Stimulated activated effector memory CD8-positive, alpha-beta T cell treated with anti-CD3 and anti-CD28 coated beads, Interleukin-12 subunit alpha, Interleukin-12 subunit beta, amount 100 ng/mL, for 72 hours (primary cell): ENCODE measurements at regions not wholly inside any gene's neighbourhood (a gene's known extent, or its start where the extent isn't known, plus 50 kb on each side); places are given as distances from the start of the nearest gene placed in this dataset.
A peak's percentile ranks its signal among the peaks of the same experiment; 100 is the strongest.

Source experiments
- ATAC-seq: fragments of 150-1000 bp; cut with Tn5 transposase; 2 replicates; pipeline ENCODE4 v1.10.0; 2021
- DNase-seq, 2 donors: peaks; one replicate each; pipeline ENCODE4 v3.0.0; 2021 to 2022; ENCODE audit warnings: low spot score in 2 of 2
- H3K27ac Mint-ChIP-seq: one replicate; pipeline ENCODE4 v1.8.0; 2022; ENCODE audit warnings: mild to moderate bottlenecking, mixed read lengths
- H3K36me3 Mint-ChIP-seq: one replicate; pipeline ENCODE4 v1.8.0; 2022; ENCODE audit warnings: mild to moderate bottlenecking, mixed read lengths
- H3K4me1 Mint-ChIP-seq: one replicate; pipeline ENCODE4 v1.8.0; 2022; ENCODE audit warnings: mixed read lengths
- H3K4me3 Mint-ChIP-seq: one replicate; pipeline ENCODE4 v1.8.0; 2022; ENCODE audit warnings: mild to moderate bottlenecking, mixed read lengths
- H3K9me3 Mint-ChIP-seq: one replicate; pipeline ENCODE4 v1.8.0; 2022; ENCODE audit warnings: mixed read lengths

DNA sequence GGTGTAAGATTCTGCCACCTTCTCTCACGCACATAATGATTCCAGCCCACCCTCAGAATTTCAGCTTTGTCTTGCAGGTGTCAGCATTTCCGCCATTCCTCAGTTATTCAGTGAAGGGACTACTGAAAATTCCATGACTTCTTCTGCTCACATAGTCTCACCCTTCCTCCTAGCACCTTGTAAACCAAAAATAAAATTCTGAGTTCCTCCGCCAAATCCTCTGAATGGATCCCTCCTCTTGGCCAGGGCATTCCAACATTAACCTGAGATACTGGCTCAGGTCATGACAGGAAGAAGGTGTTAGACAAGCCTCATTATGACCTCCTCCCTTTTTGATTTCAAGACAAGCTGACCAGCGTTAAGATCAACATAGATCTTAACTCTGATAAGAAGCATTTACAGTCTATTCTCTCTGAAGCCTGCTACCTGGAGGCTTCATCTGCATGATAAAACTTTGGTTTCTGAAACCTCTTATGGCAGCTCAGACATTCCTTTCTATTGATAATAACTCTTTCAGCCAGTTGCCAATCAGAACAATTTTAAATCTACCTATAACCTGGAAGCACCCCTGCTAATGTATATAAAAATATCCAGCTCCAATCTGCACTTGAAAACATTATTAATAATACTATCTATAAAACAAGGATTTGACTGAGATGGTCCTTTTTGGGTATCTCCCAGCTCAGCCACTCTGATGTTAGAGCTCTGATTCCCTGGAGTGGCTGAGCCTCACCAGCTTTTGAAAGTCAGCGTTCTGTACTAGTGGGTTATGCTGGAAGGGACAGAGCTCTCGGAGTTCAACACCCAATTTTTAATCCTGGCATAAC lies 136.4 kb upstream of the APCDD1 start:
- DNase-seq (no peak), ATAC-seq (no peak)
- no peak overlapping the region for H3K4me3 Mint-ChIP-seq
- H3K36me3 Mint-ChIP-seq: no peaks in the 10 kb centered on the region
- no peaks in the 10 kb centered on the region for H3K9me3 Mint-ChIP-seq
- H3K27ac Mint-ChIP-seq: no peak overlapping the region
- H3K4me1 Mint-ChIP-seq: no peaks in the 10 kb centered on the region

DNA sequence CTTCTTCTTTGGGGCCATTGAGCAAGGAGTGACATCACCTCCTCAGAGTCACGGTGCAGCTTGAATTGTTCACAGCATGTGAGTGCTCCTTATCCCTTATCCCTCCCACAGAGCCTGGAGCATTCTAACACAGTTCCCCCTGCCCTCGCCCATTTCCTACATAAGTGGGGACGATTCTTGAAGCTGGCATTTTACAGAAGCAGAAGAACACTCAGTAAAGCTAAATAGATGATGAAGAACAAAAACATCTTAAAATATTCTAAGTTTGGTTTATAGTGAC lies 135.8 kb upstream of the APCDD1 start:
- DNase-seq: no peak

DNA sequence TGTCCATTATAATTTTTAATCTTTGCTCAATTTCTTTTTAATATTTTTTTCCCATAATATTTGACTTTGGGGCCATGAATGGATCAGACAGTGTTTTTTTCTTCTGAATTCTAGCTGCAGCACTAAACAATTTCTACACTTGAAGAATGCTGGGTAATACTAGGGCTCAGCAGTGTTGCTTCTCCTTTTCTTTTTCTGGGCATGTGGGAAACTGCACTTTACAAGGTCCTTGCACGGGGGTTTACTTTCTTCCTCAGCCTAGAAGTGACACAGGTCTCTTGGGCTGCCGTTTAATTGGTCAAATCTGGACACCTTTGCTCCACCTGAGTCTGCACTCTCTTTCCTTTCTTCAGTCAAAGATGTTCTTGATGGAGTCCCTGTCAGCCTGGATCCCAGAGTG lies 135.4 kb upstream of the APCDD1 start:
- Mint-ChIP-seq H3K36me3 (no peaks in the 10 kb centered on the region), H3K4me3 (no peak overlapping the region), H3K9me3 (no peaks in the 10 kb centered on the region), H3K27ac (no peak overlapping the region), H3K4me1 (no peaks in the 10 kb centered on the region)
- DNase-seq (no peak), ATAC-seq (no peak)

More for the DNA sequence above, 135.8 kb upstream of the APCDD1 start:
- no peak for ATAC-seq
- Mint-ChIP-seq H3K4me3 (no peak overlapping the region), H3K4me1 (no peaks in the 10 kb centered on the region), H3K36me3 (no peaks in the 10 kb centered on the region), H3K9me3 (no peaks in the 10 kb centered on the region), H3K27ac (no peak overlapping the region)

DNA sequence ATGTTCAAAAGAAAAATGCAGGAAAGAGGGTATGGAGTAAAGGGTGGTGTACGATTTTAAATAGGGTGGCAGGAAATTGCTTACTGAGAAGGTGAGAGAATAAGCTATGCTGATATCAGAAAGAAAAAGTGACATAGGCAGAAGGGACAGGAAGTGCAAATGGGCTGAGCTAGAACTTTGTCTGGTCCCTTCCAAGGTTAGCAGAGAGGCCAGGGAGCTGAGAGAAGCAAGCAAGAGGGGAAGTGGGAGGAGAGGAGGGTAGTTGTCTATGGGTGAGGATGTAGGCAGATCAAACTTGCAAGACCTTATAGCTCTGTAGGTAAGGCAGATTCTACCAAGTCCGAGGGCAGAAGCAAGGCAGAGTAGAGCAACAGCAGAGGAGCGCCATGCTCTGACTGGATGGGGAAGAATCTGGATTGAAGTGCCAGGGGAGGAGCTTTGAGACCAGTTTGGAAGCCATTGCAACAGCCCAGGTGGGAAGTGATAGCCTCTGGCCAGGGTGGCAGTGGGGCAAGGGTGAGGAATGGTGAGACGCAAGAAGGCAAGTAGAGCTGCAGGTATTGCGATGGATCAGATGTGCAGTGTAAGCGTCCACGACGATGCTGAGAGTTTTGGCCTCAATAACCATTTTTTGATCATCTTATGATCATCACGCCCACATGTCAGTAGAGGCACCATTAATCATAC lies 134.4 kb upstream of the APCDD1 start:
- no peaks in the 10 kb centered on the region for H3K4me1 Mint-ChIP-seq
- no peaks in the 10 kb centered on the region for H3K36me3 Mint-ChIP-seq
- ATAC-seq: no peak
- DNase-seq: no peak
- H3K9me3 Mint-ChIP-seq: no peaks in the 10 kb centered on the region
- no peak overlapping the region for H3K4me3 Mint-ChIP-seq
- no peak overlapping the region for H3K27ac Mint-ChIP-seq

DNA sequence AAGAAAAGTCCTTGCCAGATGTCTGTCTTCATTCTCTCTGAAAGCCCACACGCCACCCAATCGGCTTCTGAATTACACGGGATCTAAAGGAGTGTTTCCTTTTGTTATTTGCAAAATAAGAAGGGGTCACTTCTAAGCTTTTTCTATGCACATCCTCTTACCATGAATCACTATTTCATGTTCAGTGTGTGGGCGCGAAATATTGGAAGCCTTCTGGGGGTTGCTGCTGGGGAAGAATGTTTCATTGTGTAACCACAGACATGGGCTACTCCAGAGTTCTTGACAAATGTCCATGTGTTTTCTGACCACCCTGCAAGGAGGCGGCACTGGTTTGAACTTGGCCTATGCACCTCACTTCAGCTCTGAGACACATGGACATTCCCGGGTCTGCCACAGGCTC lies 133.6 kb upstream of the APCDD1 start:
- no peaks in the 10 kb centered on the region for H3K36me3 Mint-ChIP-seq
- H3K27ac Mint-ChIP-seq: no peak overlapping the region
- H3K4me1 Mint-ChIP-seq: no peaks in the 10 kb centered on the region
- H3K4me3 Mint-ChIP-seq: no peak overlapping the region
- no peaks in the 10 kb centered on the region for H3K9me3 Mint-ChIP-seq
- ATAC-seq: no peak
- no peak for DNase-seq

DNA sequence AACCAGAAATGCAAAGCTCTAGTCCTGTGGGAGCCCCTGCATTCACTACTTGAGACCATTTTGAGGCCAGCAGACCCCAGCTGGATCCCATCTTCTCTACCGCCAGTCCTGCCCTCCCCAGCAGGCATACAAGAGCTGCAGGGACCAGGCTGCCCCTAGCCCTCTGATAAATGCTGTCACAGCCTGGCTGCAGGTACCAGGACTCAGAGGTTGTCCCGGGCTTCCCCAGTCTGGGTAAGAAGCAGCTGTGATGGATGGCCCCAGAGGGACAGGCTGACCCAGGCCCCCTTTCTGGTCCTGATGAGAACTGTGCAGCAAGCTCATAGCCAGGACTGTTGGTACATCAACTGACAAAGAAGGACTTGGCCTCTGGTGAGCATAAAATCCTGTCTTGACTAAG lies 132.9 kb upstream of the APCDD1 start:
- peak; percentile 37 for ATAC-seq
- Mint-ChIP-seq H3K4me3 (no peak overlapping the region), H3K36me3 (no peaks in the 10 kb centered on the region), H3K4me1 (no peaks in the 10 kb centered on the region), H3K27ac (no peak overlapping the region), H3K9me3 (no peaks in the 10 kb centered on the region)
- DNase-seq: no peak

DNA sequence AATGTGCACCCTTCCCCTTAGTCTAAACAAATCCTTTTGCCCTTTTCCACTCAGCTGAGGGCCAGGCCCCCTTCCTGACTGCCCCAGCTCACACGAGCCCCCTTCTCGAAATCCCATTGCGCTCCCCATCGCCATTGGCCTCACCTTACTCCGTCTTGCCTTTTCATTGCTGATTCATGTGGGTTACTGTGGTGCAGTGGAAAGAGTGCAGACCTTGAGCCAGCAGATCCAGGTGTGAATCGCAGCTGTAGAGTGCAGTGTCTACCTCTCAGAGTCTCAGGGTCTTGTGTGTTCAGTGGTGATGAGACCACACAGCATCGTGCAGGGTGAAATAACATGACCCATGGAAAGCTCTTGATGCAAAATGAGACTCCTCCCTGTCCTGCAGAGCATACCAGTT lies 132.4 kb upstream of the APCDD1 start:
- Mint-ChIP-seq H3K27ac (no peak overlapping the region), H3K36me3 (no peaks in the 10 kb centered on the region), H3K4me1 (no peaks in the 10 kb centered on the region), H3K4me3 (no peak overlapping the region), H3K9me3 (no peaks in the 10 kb centered on the region)
- no peak for ATAC-seq
- no peak for DNase-seq

DNA sequence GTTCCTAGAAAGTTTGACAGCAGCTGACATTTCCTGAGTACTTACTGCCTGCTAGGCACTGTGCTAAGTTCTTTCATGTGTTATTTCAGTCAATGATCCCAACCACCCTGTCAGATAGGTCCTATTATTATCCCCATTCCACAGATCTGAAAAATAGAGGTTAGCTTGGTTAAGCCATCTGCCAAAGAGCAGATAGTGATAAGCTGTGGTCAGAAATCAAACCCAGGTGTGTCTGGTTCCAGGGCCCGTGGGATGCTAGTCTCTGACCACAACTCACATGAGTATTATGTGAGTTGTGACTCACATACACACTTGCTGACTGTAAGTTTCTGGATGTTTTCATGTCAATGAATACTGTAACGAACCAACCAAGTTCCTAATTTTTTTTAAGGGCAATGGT lies 132.0 kb upstream of the APCDD1 start:
- no peak overlapping the region for H3K4me3 Mint-ChIP-seq
- H3K4me1 Mint-ChIP-seq: no peaks in the 10 kb centered on the region
- H3K27ac Mint-ChIP-seq: no peak overlapping the region
- DNase-seq (no peak), ATAC-seq (no peak)
- no peaks in the 10 kb centered on the region for H3K9me3 Mint-ChIP-seq
- no peaks in the 10 kb centered on the region for H3K36me3 Mint-ChIP-seq

DNA sequence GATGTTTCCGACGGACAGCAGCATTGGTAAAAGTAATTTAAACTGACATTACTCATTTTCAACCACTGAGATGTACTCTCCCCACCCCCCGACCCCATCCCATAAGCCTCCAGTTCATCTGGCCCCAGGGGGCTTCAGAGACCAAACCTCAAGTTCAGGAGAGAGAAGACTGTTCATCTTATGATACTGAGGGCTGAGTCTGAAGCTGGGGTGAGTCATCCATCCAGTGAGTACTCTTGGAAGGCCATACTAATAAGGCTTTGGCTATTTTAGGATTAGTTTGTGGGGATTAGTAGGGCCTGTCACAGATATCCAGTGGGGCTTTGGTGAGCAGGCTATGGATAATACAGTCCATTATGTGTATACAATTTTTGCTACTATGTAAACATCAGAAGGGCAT lies 125.3 kb upstream of the APCDD1 start:
- Mint-ChIP-seq H3K27ac (no peak overlapping the region), H3K4me3 (no peak overlapping the region), H3K36me3 (no peaks in the 10 kb centered on the region), H3K9me3 (peaks cover 2% of the 10 kb centered on the region), H3K4me1 (no peaks in the 10 kb centered on the region)
- DNase-seq (no peak), ATAC-seq (no peak)

DNA sequence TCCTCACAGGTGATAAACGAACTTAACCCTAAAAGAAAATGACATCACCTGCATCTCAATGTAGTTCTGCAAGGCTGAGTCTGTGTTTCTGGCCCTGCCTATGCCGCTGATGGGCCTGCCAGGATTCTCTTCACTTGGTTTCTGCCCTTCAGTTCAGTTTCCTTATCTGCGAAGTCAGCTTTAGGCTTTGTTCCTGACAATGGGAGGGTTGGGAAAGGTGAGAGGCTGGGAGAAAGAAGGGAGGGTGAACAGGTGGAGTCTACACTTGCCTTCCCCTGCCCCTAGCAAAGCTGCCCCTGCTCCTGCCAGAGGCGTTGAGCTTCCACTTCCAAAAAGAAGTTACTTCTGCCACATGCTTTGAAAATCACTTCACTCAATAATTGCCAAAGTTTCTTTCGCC lies 124.0 kb upstream of the APCDD1 start:
- Mint-ChIP-seq H3K36me3 (no peaks in the 10 kb centered on the region), H3K4me1 (no peaks in the 10 kb centered on the region), H3K9me3 (peaks cover 2% of the 10 kb centered on the region), H3K4me3 (no peak overlapping the region), H3K27ac (no peak overlapping the region)
- DNase-seq (no peak), ATAC-seq (no peak)

DNA sequence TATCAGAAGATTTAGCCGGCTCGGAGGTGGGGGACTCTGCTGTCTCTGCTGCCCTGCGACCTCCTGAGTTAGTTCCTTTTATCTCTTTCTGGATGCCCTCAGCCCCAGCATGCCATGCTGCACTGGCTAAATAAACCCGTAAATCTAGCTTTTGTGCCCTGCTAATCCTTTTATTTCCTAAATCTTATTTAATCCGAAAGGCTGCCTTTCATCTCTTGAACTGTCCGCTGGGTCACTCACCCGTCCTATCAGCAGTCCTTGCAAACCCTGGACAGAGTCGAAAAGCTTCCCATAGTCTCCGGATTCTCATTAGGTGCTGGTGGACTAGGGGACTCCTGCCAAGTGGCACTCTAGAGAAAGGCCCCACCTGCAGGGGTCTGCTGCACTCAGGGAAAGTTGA lies 122.0 kb upstream of the APCDD1 start:
- no peak for DNase-seq
- Mint-ChIP-seq H3K4me1 (no peaks in the 10 kb centered on the region), H3K27ac (no peak overlapping the region), H3K36me3 (no peaks in the 10 kb centered on the region), H3K9me3 (peaks cover 2% of the 10 kb centered on the region), H3K4me3 (no peak overlapping the region)
- ATAC-seq: no peak

DNA sequence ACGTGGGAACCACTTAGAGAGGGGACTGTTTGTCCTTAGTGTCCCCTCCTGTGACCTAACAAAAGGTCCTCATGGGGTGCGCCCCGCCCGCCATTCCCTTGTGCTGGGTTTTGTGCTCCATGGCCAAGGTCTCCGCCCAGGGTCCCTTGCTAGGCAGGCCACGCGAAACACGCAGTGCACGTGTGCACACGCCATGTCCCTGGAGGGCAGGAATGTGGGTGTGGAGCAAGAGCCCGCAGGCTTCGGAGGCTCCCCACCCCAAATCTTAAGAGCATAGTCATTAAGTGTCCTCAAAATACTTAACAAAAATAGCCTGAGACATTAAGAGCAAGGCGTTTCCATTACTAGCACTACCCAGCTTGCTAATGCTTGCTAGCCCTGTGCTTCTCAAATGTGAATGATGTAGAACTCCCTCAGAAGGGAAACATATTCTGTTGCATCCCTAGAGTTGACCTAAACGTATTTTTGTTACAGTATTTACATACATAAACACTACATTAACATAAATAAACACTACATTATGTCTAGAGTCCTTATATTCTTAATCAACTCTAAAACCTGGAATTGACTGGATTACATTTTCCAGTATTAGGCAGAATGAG lies 117.6 kb upstream of the APCDD1 start:
- H3K4me3 Mint-ChIP-seq: no peak overlapping the region
- DNase-seq (no peak), ATAC-seq (no peak)
- no peaks in the 10 kb centered on the region for H3K4me1 Mint-ChIP-seq
- no peak overlapping the region for H3K27ac Mint-ChIP-seq
- peaks cover 2% of the 10 kb centered on the region for H3K9me3 Mint-ChIP-seq
- no peaks in the 10 kb centered on the region for H3K36me3 Mint-ChIP-seq

DNA sequence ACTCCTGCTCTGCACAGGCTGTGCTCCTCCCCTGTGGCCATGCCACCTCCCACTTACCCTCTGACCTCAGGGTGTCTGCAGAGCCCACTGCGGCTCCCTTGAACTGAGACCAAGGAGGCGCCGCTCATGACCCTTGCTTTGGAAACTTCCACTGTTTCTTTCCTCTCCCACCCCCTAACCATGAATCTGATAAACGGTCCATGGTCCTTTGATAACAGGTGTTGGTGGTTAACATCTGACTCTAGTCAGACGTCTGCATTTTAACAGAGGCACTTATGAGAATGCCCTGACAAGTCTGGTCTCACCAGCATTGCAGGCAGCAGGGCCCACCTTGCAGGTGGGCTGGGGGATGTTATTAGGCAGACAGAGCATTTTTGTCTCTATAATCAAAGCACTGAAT lies 113.6 kb upstream of the APCDD1 start:
- Mint-ChIP-seq H3K9me3 (no peaks in the 10 kb centered on the region), H3K4me1 (no peaks in the 10 kb centered on the region), H3K36me3 (no peaks in the 10 kb centered on the region), H3K27ac (no peak overlapping the region), H3K4me3 (no peak overlapping the region)
- no peak for DNase-seq
- peak; percentile 12 for ATAC-seq

DNA sequence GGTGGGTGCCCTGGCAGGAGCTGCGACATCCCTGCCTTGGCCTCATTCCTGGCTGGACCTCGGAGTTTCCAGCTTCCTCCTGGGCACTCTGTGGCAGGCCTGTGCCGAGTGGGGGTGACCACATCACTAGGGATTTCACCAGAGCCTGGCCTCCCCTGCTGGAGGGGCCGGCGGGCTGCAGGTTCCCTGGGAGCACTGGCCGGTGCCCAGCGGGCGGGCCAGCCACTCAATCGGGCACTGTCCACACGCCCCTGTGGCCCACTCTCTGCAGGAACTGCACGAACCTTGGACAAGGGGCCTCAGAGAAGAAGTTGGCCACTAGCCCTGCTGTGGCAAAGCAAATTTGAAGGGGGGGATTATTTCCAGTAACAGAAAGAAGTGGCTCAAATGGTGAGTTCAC lies 110.7 kb upstream of the APCDD1 start:
- H3K4me3 Mint-ChIP-seq: no peak overlapping the region
- ATAC-seq: no peak
- no peaks in the 10 kb centered on the region for H3K9me3 Mint-ChIP-seq
- H3K27ac Mint-ChIP-seq: no peak overlapping the region
- no peaks in the 10 kb centered on the region for H3K36me3 Mint-ChIP-seq
- no peak for DNase-seq
- H3K4me1 Mint-ChIP-seq: no peaks in the 10 kb centered on the region

DNA sequence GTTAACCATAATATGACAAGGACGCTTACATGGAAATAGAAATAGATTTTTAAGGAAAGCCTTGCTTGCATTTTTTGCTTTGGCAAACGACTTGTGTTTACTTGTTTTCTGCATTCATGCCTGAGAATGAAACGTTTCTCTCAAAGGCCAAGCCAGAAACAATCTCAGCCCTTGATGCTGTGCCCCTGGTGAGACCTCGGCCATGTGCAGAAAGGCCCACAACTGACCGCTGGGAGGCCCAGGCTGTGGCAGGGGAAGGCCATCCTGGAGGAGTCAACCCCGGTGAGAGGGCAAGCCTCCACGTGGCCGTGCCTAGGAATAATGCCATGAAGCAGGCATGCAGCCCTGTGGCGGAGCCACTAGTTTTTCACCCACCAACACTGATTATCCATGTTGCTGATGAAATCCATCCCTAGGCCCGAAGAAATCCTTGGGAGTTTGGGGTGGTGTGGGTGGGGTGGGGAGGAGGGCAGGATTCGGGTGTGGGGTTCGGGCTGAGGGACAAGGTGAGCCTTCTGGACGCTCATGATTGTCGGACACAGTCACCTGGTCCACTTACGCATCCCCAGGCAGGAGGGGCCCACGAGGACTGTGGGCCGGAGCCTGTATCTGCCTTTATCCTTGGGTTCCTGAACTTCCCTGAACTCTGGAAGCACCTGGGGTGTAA lies 107.6 kb upstream of the APCDD1 start:
- DNase-seq (no peak), ATAC-seq (no peak)
- Mint-ChIP-seq H3K4me1 (no peaks in the 10 kb centered on the region), H3K27ac (no peak overlapping the region), H3K9me3 (no peaks in the 10 kb centered on the region), H3K4me3 (no peak overlapping the region), H3K36me3 (no peaks in the 10 kb centered on the region)

DNA sequence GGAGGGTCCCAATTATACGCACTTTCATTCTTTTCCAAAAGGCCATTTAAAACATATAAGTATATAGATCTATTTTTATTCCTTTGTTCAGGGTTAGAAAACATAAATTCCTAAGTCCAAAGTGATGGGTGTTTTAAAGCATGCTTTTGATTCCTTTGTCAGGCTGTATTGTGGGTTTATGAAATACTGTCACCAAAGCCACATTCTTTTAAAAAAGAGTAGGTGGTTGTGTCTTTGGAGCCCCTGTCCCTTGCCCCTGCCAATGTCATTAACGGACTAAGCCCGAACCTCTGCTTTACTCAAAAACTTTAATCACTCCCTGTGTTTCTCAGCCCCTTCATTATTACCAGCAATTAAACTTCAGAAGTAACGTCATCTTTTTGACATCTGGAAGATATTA lies 104.9 kb upstream of the APCDD1 start:
- no peak overlapping the region for H3K27ac Mint-ChIP-seq
- ATAC-seq: no peak
- H3K4me3 Mint-ChIP-seq: no peak overlapping the region
- DNase-seq: no peak
- no peaks in the 10 kb centered on the region for H3K9me3 Mint-ChIP-seq
- H3K4me1 Mint-ChIP-seq: no peaks in the 10 kb centered on the region
- H3K36me3 Mint-ChIP-seq: no peaks in the 10 kb centered on the region
